Gastroesophageal sphincter (tissue), 3 donors: ENCODE measurements at regions not wholly inside any gene's neighbourhood (a gene's known extent, or its start where the extent isn't known, plus 50 kb on each side); places are given as distances from the start of the nearest gene placed in this dataset.

Experiments used
- EP300 ChIP-seq: sonication (generic); formaldehyde crosslinking; IDR thresholded peaks from one replicate; pipeline ENCODE4 v1.6.1; 2017; ENCODE audit warnings: antibody characterized with exemption, mild to moderate bottlenecking
- POLR2A ChIP-seq, 2 donors: fragments of 450-650 bp; IDR thresholded peaks; one replicate each; pipeline ENCODE4 v1.6.1; 2017; ENCODE audit warnings: antibody characterized with exemption in 2 of 2, mild to moderate bottlenecking in 2 of 2, moderate library complexity in 1 of 2
- POLR2AphosphoS5 ChIP-seq: sonication (generic); formaldehyde crosslinking; IDR thresholded peaks from one replicate; pipeline ENCODE4 v1.6.1; 2017; ENCODE audit warnings: antibody characterized with exemption
- TF ChIP-seq, protein P1 (sequence below), 4 experiments: fragments of 200-600 bp in 2 of 4; fragments of 450-650 bp in 2 of 4; sonication (generic) in 1 of 4; IDR thresholded peaks; one replicate each; pipeline ENCODE4 v1.5.1; 2017 to 2019; ENCODE audit warnings: antibody characterized with exemption in 4 of 4, mild to moderate bottlenecking in 2 of 4, moderate library complexity in 2 of 4

DNA sequence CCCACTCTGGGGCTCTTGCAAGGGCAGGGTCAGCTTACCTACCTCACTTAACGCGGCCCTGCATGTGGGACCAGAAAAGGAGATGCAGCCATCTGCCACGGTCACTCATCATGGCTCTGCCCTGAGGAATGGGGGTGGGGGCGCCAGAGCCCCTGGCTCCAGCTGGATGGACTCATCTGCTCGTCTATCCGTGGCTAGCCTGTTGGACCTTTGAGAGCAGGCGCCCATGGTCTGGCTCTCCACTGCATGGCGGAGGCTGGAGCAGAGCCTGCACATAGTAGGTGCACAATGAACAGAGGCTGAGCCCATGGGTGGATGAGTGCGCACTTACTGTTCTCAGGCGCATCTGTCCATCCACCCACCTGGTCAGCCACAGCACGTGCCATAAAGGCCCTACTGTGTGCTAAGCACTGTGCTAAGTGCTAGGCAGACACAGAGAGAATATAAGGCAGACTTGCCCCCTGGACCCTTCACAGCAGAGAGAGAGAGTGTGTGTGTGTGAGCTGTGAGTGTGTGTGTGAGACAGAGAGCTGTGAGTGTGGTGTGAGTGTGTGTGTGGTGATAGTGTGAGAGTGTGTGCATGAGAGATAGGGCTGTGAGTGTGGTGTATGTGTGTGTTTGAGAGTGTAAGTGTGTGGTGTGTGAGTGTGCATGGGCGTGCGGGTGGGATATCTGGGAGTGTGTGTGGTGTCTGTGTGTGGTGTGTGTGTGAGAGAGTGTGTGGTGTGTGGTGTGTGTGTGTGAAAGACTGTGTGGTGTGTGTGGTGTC is 151.3 kb downstream of the TFCP2L1 start:
- TF ChIP-seq, protein P1, sequence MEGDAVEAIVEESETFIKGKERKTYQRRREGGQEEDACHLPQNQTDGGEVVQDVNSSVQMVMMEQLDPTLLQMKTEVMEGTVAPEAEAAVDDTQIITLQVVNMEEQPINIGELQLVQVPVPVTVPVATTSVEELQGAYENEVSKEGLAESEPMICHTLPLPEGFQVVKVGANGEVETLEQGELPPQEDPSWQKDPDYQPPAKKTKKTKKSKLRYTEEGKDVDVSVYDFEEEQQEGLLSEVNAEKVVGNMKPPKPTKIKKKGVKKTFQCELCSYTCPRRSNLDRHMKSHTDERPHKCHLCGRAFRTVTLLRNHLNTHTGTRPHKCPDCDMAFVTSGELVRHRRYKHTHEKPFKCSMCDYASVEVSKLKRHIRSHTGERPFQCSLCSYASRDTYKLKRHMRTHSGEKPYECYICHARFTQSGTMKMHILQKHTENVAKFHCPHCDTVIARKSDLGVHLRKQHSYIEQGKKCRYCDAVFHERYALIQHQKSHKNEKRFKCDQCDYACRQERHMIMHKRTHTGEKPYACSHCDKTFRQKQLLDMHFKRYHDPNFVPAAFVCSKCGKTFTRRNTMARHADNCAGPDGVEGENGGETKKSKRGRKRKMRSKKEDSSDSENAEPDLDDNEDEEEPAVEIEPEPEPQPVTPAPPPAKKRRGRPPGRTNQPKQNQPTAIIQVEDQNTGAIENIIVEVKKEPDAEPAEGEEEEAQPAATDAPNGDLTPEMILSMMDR (IDR thresholded peaks at IDR 0.05), result no peak
- no peak for TF ChIP-seq POLR2A (IDR thresholded peaks at IDR 0.05)
- no peak for TF ChIP-seq POLR2AphosphoS5
- TF ChIP-seq EP300, result no peak
